ENCODE measurements at regions not wholly inside any gene's neighbourhood (a gene's known extent, or its start where the extent isn't known, plus 50 kb on each side); places are given as distances from the start of the nearest gene placed in this dataset.
"Not testable (repeated sequence)": the region's sequence is repeated elsewhere in the genome, so short reads cannot be mapped to it uniquely, and the experiment has no call there.

DNA sequence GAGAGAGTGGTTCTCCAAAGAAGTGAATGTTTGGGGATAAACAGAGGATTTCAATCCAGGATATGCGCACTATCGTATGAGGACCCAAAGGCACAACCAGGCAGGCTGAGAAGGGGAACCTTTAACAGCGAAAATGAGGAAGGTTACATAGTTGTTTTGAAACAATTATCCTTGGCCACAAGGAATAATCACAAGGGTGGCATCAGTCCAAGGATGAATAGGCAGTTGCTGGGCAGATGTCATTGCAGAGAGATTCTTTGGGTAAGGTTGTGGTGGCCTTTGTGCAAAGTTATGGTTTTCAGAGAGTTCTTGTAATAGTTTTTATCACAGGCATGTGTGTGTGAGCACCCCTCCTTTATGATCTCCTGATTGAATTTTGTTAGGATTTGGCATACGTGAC lies 58.9 kb upstream of the NBPF20 start:
- TF ChIP-seq CTCF, POLR2A (IDR thresholded peaks at IDR 0.05): not testable (repeated sequence)
